GM19463 (cell line): ENCODE measurements at regions not wholly inside any gene's neighbourhood (a gene's known extent, or its start where the extent isn't known, plus 50 kb on each side); places are given as distances from the start of the nearest gene placed in this dataset.

Source experiments
- ATAC-seq: cut with Tn5 transposase; IDR thresholded peaks from one replicate; pipeline ENCODE4 v1.9.1; 2021; ENCODE audit warnings: mild to moderate bottlenecking, moderate library complexity; ENCODE audit not compliant: unreplicated experiment

- ATAC-seq, result no peak
Measured at GRCh38 chr4:123092586-123092985, 170.2 kb upstream of the NUDT6 start.

GRCh38 chr4:123093236-123093635 lies 170.8 kb upstream of the NUDT6 start:
- ATAC-seq, result no peak

- no peak for ATAC-seq
Measured at GRCh38 chr4:123096038-123096437, 173.6 kb upstream of the NUDT6 start.

GRCh38 chr4:123102897-123103471 lies 180.6 kb upstream of the NUDT6 start:
- peak; percentile 64 for ATAC-seq

GRCh38 chr4:123104310-123105025 lies 182.1 kb upstream of the NUDT6 start:
- ATAC-seq, result no peak

- no peak for ATAC-seq
Measured at GRCh38 chr4:123105026-123105420, 182.6 kb upstream of the NUDT6 start.

- ATAC-seq, result no peak
Measured at GRCh38 chr4:123106747-123107146, 184.3 kb upstream of the NUDT6 start.

- no peak for ATAC-seq
Measured at GRCh38 chr4:123107444-123108252, 185.3 kb upstream of the NUDT6 start.

- ATAC-seq, result no peak
Measured at GRCh38 chr4:123109139-123109538, 186.7 kb upstream of the NUDT6 start.

GRCh38 chr4:123110147-123110546 lies 187.8 kb upstream of the NUDT6 start:
- ATAC-seq, result no peak

- ATAC-seq, result no peak
Measured at GRCh38 chr4:123110685-123111084, 188.3 kb upstream of the NUDT6 start.

- ATAC-seq, result no peak
Measured at GRCh38 chr4:123113155-123113554, 190.8 kb upstream of the NUDT6 start.

GRCh38 chr4:123114084-123114914 lies 191.9 kb upstream of the NUDT6 start:
- ATAC-seq, result no peak

GRCh38 chr4:123114915-123115756 lies 192.7 kb upstream of the NUDT6 start:
- no peak for ATAC-seq

- ATAC-seq, result no peak
Measured at GRCh38 chr4:123116412-123116811, 194.0 kb upstream of the NUDT6 start.

GRCh38 chr4:123120473-123120872 lies 198.1 kb upstream of the NUDT6 start:
- ATAC-seq, result no peak

GRCh38 chr4:123121241-123121907 lies 199.0 kb upstream of the NUDT6 start:
- ATAC-seq, result no peak

GRCh38 chr4:123125477-123125876 lies 203.1 kb upstream of the NUDT6 start:
- ATAC-seq, result no peak

GRCh38 chr4:123127218-123127617 lies 204.8 kb upstream of the NUDT6 start:
- ATAC-seq, result no peak

GRCh38 chr4:123127875-123128274 lies 205.5 kb upstream of the NUDT6 start:
- no peak for ATAC-seq
